ENCODE measurements at regions not wholly inside any gene's neighbourhood (a gene's known extent, or its start where the extent isn't known, plus 50 kb on each side); places are given as distances from the start of the nearest gene placed in this dataset.

DNA sequence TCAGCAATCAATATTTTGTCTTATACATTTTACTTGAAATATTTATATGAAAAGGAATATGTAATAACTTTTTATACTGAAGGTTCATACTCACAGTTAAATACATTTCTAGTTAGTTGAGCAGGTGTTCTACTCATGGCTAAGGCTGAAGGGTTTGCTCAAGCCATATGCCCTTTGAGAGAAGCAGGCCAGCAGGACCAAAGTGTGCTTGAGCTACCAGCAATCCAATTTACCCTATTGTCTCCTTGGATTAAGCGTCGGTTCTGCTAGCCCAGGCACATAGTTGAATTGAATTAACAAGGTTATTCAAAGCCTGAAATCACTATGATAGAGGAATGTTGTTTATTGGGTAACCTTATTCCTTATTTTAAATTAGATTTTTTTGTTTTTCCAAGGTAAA, 151.5 kb upstream of the BACE2 start:
- TF ChIP-seq GATA2 (IDR thresholded peaks at IDR 0.05; ENCODE audit: low read depth, low read length) (no peak), GATA3 (IDR thresholded peaks at IDR 0.05; ENCODE audit: low read depth, low read length) (no peak)

All from SH-SY5Y (cell line).